OCI-LY1 (cell line): ENCODE measurements at regions not wholly inside any gene's neighbourhood (a gene's known extent, or its start where the extent isn't known, plus 50 kb on each side); places are given as distances from the start of the nearest gene placed in this dataset.
"Not testable (repeated sequence)": the region's sequence is repeated elsewhere in the genome, so short reads cannot be mapped to it uniquely, and the experiment has no call there.

Experiments used
- H2AFZ ChIP-seq: fragments of 200-600 bp; sonication (generic), shearing (Covaris generic); 2 replicates; pipeline ENCODE4 v1.6.0; 2014; ENCODE audit warnings: antibody characterized with exemption, mild to moderate bottlenecking, low read length
- H3F3A ChIP-seq: fragments of 200-600 bp; sonication (generic), shearing (Covaris generic); 2 replicates; pipeline ENCODE4 v1.6.0; 2014; ENCODE audit warnings: mild to moderate bottlenecking, antibody characterized with exemption, low read length, moderate library complexity; ENCODE audit not compliant: insufficient read depth
- H3K27ac ChIP-seq: fragments of 200-600 bp; sonication (generic); 2 replicates; pipeline ENCODE4 v1.5.1; 2014; ENCODE audit warnings: low read length, mixed run types, mild to moderate bottlenecking, low read depth; ENCODE audit not compliant: poor library complexity, severe bottlenecking
- H3K27me3 ChIP-seq: fragments of 200-600 bp; sonication (generic); 2 replicates; pipeline ENCODE4 v1.6.0; 2014; ENCODE audit warnings: antibody characterized with exemption, mild to moderate bottlenecking, low read length, moderate library complexity; ENCODE audit not compliant: insufficient read depth
- H3K36me3 ChIP-seq: fragments of 200-600 bp; sonication (generic); 2 replicates; pipeline ENCODE4 v1.6.1; 2014; ENCODE audit warnings: mild to moderate bottlenecking, antibody characterized with exemption, low read length, moderate library complexity, mixed read lengths; ENCODE audit not compliant: insufficient read depth
- H3K4me1 ChIP-seq: fragments of 200-600 bp; sonication (generic); 2 replicates; pipeline ENCODE4 v1.5.1; 2014; ENCODE audit warnings: mild to moderate bottlenecking, low read length, moderate library complexity; ENCODE audit not compliant: insufficient read depth, severe bottlenecking
- H3K4me2 ChIP-seq: fragments of 200-600 bp; sonication (generic), shearing (Covaris generic); 2 replicates; pipeline ENCODE4 v1.6.1; 2014; ENCODE audit warnings: low read length
- H3K4me3 ChIP-seq: fragments of 200-600 bp; sonication (generic); 2 replicates; pipeline ENCODE4 v1.5.1; 2014; ENCODE audit warnings: low read length, low read depth, mild to moderate bottlenecking, mixed read lengths; ENCODE audit not compliant: poor library complexity, severe bottlenecking
- H3K79me2 ChIP-seq: fragments of 200-600 bp; shearing (Covaris generic); 2 replicates; pipeline ENCODE4 v1.6.1; 2016; ENCODE audit warnings: mixed run types, low read length, mixed read lengths; ENCODE audit not compliant: insufficient read depth
- H3K9ac ChIP-seq: fragments of 200-600 bp; sonication (generic), shearing (Covaris generic); 2 replicates; pipeline ENCODE4 v1.6.1; 2014; ENCODE audit warnings: mild to moderate bottlenecking, low read length, mixed read lengths
- H3K9me2 ChIP-seq: fragments of 200-600 bp; sonication (generic), shearing (Covaris generic); 2 replicates; pipeline ENCODE4 v1.6.1; 2014; ENCODE audit warnings: low read depth, mild to moderate bottlenecking, low read length, mixed read lengths
- H3K9me3 ChIP-seq: fragments of 200-600 bp; shearing (Covaris generic); 2 replicates; pipeline ENCODE4 v1.6.1; 2014; ENCODE audit warnings: low read length, mixed read lengths
- H4K20me1 ChIP-seq: fragments of 200-600 bp; sonication (generic), shearing (Covaris generic); 2 replicates; pipeline ENCODE4 v1.6.0; 2016; ENCODE audit warnings: mild to moderate bottlenecking, low read length; ENCODE audit not compliant: insufficient read depth
- EZH2 ChIP-seq: fragments of 200-600 bp; sonication (generic), shearing (Covaris generic); IDR thresholded peaks from 2 replicates; pipeline ENCODE4 v1.8.0; 2017; ENCODE audit warnings: borderline replicate concordance, mixed run types, mild to moderate bottlenecking, antibody characterized with exemption, low read length, moderate library complexity, mixed read lengths
- TF ChIP-seq, protein P1 (sequence below): fragments of 200-600 bp; sonication (generic), shearing (Covaris generic); IDR thresholded peaks from 2 replicates; pipeline ENCODE4 v1.5.1; 2017; ENCODE audit warnings: mild to moderate bottlenecking, antibody characterized with exemption, low read length, moderate library complexity, mixed read lengths

DNA sequence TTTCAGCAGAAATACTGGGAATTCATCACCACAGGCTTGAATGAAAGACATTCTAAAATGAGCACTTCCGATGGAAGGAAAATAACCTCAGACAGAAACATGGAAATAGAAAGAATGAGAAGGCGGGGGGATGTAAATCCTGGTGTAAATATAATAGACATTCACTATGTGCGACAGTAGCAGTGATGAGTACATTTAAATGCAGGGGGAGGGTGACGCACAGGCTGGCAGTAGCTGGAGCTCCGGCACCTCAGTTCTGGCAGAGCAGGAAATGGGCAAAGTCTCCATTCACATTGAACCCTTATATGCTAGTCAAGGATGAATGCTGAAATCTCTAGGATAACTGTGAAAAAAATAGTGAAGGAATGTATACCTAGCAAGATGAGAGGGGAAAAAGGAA lies 172.7 kb upstream of the C14orf180 start:
- peaks cover 8% of the 10 kb centered on the region; the same call in 1 of the 2 replicates for H3K27me3 ChIP-seq
- H3K4me1 ChIP-seq, result no peaks in the 10 kb centered on the region
- H3K9me3 ChIP-seq, result no peaks in the 10 kb centered on the region
- H3K9me2 ChIP-seq, result no peaks in the 10 kb centered on the region
- H2AFZ ChIP-seq, result no peak overlapping the region
- no peaks in the 10 kb centered on the region for H3K36me3 ChIP-seq
- H3K4me2 ChIP-seq, result no peak overlapping the region
- H3K4me3 ChIP-seq, result no peak overlapping the region
- no peaks in the 10 kb centered on the region for H4K20me1 ChIP-seq
- TF ChIP-seq, protein P1, sequence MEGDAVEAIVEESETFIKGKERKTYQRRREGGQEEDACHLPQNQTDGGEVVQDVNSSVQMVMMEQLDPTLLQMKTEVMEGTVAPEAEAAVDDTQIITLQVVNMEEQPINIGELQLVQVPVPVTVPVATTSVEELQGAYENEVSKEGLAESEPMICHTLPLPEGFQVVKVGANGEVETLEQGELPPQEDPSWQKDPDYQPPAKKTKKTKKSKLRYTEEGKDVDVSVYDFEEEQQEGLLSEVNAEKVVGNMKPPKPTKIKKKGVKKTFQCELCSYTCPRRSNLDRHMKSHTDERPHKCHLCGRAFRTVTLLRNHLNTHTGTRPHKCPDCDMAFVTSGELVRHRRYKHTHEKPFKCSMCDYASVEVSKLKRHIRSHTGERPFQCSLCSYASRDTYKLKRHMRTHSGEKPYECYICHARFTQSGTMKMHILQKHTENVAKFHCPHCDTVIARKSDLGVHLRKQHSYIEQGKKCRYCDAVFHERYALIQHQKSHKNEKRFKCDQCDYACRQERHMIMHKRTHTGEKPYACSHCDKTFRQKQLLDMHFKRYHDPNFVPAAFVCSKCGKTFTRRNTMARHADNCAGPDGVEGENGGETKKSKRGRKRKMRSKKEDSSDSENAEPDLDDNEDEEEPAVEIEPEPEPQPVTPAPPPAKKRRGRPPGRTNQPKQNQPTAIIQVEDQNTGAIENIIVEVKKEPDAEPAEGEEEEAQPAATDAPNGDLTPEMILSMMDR, result no peak
- TF ChIP-seq EZH2, result no peak
- no peaks in the 10 kb centered on the region for H3F3A ChIP-seq
- H3K27ac ChIP-seq, result no peak overlapping the region
- H3K79me2 ChIP-seq, result no peaks in the 10 kb centered on the region
- H3K9ac ChIP-seq, result no peak overlapping the region

DNA sequence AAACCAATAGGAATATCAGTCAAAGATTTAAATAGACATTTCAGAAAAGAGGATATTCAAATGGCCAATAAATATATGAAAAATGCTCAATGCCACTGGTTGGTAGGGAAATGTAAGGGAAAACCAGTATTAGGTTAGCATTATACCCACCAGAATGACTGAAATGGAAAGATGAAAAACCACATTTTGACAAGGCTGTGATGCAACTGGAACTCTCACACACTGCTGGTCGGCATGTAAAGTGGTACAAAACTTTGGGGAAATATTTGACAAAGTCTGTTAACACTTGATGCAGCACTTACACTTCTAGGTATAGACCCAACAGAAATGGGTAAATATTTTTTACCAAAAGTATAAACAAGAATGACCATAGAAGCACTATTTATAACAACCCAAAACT lies 163.2 kb upstream of the C14orf180 start:
- Histone ChIP-seq H3K27me3 (no peaks in the 10 kb centered on the region), H3K4me2 (no peak overlapping the region), H2AFZ (no peak overlapping the region), H3K4me3 (no peak overlapping the region), H3K27ac (no peak overlapping the region), H3K36me3 (no peaks in the 10 kb centered on the region), H3K9ac (no peak overlapping the region), H3F3A (no peaks in the 10 kb centered on the region), H3K4me1 (no peaks in the 10 kb centered on the region), H4K20me1 (no peaks in the 10 kb centered on the region), H3K9me3 (no peaks in the 10 kb centered on the region), H3K79me2 (no peaks in the 10 kb centered on the region), H3K9me2 (no peaks in the 10 kb centered on the region)
- TF ChIP-seq, protein P1, result no peak
- no peak for TF ChIP-seq EZH2

DNA sequence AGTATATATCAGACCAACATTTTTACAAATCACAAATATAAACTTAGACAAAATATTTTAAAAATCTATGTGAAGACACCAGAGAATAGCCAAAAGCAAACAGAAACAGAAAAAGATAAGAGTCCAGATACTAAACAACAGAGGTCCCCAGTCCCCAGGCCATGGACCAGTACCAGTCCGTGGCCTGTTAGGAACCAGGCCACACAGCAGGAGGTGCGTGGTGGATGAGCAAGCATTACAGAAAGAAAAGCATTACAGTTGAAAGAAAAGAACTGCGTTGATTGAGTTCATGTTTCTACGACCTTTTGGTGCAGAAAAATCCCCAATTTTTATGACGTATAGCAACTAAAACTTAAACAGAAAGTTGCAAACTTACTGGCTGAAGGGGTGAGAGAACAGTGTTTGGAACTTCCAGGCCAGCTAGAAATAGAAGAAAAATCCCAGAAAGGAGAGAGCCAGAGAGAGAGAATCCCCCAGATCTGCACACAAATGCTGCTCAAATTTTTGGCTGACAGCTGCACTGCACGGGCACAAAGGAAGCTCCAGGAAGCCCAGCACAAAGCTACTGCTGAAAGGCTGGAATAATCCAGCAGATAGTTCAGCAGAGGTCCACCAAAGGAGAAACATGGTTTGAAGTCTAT lies 159.6 kb upstream of the C14orf180 start:
- Histone ChIP-seq H3F3A (no peaks in the 10 kb centered on the region), H3K9ac (no peak overlapping the region), H3K4me1 (no peaks in the 10 kb centered on the region), H4K20me1 (no peaks in the 10 kb centered on the region), H3K4me2 (no peak overlapping the region), H2AFZ (no peak overlapping the region), H3K27me3 (0 out of 2 replicates have a peak, but pooled peaks cover 3% of the 10 kb centered on the region), H3K4me3 (no peak overlapping the region), H3K9me2 (no peaks in the 10 kb centered on the region), H3K27ac (no peak overlapping the region), H3K79me2 (no peaks in the 10 kb centered on the region), H3K36me3 (no peaks in the 10 kb centered on the region), H3K9me3 (no peaks in the 10 kb centered on the region)
- no peak for TF ChIP-seq EZH2
- TF ChIP-seq, protein P1, result no peak

DNA sequence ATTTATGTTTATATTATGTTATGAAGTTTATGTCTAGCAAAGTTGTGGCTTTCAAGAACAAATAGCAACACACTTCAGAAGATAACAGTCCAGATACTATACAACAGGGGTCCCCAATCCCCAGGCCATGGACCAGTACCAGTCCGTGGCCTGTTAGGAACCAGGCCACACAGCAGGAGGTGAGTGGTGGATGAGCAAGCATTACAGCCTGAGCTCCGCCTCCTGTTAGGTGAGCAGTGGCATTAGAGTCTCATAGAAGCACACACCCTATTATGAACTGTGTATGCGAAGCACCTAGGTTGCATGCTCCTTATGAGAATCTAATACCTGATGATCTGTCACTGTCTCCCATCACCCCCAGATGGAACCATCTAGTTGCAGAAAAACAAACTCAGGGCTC lies 159.0 kb upstream of the C14orf180 start:
- not testable (repeated sequence) for H3K9me2 ChIP-seq, H3K36me3 ChIP-seq, H3K27me3 ChIP-seq, H3K9ac ChIP-seq, H3K4me1 ChIP-seq, H3K79me2 ChIP-seq, H4K20me1 ChIP-seq, H3K27ac ChIP-seq, H2AFZ ChIP-seq, H3K9me3 ChIP-seq, H3F3A ChIP-seq, H3K4me2 ChIP-seq, H3K4me3 ChIP-seq
